ENCODE measurements at regions not wholly inside any gene's neighbourhood (a gene's known extent, or its start where the extent isn't known, plus 50 kb on each side); places are given as distances from the start of the nearest gene placed in this dataset.

DNA sequence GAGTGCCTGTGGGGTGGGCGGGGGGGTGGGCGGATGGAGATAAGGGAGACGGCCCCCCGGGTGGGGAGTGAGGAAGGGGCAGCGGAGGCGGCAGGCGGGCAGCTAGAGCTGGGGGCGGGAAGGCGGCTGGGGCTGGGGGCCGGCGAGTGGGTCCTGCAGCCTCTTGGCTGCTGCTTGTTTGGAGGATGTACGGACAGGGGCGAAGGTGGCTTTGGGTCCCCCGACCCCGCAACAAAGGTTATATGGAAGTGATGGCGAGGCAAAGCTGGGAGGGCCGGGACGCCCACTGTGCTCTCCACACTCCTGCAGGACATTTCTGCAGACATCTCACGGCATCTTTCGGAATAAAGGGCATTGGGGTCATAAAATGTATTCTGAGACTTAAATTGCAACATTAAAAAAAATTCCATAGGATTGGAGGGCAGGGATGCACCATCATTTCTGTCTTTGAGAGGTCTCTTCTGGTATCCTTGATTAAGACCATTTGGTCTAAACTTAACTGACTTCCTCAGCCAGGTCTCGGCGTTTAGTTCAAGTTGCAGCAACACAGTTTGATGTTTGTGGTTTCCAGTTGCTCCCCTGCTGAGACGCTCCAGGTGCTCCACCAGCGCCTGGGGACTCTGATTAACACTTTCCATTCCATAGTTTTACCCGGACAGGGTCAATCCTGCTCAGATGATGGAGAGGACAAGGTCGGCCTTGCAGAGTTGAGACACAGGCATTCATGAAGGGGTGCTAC, 101.6 kb upstream of the SSBP2 start:
- in situ Hi-C loops (cut with MboI; ENCODE audit: low sequenced_read_pairs): loop anchor here (5.0 kb wide), 1 partner anchor 100 kb away; the partner anchor contains the start of gene SSBP2
- DNase-seq (ENCODE audit: low spot score in 2 of 2): peak; percentile 20 to 43
- peaks cover 40% of the 10 kb centered on the region for H3K4me1 ChIP-seq

DNA sequence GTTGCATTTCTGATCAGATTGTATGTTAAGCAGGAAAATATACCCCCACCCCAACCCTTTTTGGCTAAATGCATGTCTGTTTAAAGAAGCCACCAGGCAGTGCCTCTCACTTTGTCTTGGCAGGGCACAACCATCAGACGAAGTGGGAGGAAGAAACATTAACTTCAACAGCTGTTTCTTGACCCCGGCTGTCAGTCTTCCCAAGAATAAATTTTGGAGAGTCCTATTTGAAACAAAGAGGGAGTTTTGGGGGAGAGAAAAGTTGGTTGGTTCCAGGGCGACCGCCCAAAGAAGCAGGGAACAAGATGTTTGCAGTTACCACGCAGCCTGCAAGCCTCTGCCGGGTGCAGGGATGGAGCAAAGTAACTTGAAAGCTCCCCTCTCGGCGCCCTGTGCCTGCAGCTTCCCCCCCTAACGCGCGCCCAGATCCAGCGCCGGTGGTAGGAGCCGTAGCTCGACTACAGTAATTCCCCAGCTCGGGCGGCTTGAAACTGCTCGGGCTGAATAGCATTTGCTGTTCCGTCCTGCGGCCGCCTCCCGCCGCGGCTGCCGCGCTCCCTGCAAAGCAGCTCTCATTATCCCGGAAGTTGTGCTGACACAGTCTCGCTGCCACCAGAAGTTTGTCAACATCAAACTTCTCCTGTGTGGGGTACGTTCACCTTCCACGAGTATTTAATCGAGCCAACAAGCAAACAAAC, 100.7 kb upstream of the SSBP2 start:
- DNase-seq (ENCODE audit: low spot score in 2 of 2): peak; percentile 88 to 96
- in situ Hi-C loops (cut with MboI; ENCODE audit: low sequenced_read_pairs): loop anchor here (5.0 kb wide), 1 partner anchor 99 kb away; the partner anchor contains the start of gene SSBP2
- no peaks in the 10 kb centered on the region for H3K9me3 ChIP-seq
- peaks cover 40% of the 10 kb centered on the region for H3K4me1 ChIP-seq
- no peaks in the 10 kb centered on the region for H3K36me3 ChIP-seq (replicated peaks)
- H3K27me3 ChIP-seq (ENCODE audit: low read depth): no peaks in the 10 kb centered on the region
- H3K4me3 ChIP-seq: peak overlapping the region; percentile 30

More for the DNA sequence above, 101.6 kb upstream of the SSBP2 start:
- no peaks in the 10 kb centered on the region for H3K9me3 ChIP-seq
- H3K36me3 ChIP-seq (replicated peaks): no peaks in the 10 kb centered on the region
- peak overlapping the region; percentile 30 for H3K4me3 ChIP-seq
- H3K27me3 ChIP-seq (ENCODE audit: low read depth): no peaks in the 10 kb centered on the region

DNA sequence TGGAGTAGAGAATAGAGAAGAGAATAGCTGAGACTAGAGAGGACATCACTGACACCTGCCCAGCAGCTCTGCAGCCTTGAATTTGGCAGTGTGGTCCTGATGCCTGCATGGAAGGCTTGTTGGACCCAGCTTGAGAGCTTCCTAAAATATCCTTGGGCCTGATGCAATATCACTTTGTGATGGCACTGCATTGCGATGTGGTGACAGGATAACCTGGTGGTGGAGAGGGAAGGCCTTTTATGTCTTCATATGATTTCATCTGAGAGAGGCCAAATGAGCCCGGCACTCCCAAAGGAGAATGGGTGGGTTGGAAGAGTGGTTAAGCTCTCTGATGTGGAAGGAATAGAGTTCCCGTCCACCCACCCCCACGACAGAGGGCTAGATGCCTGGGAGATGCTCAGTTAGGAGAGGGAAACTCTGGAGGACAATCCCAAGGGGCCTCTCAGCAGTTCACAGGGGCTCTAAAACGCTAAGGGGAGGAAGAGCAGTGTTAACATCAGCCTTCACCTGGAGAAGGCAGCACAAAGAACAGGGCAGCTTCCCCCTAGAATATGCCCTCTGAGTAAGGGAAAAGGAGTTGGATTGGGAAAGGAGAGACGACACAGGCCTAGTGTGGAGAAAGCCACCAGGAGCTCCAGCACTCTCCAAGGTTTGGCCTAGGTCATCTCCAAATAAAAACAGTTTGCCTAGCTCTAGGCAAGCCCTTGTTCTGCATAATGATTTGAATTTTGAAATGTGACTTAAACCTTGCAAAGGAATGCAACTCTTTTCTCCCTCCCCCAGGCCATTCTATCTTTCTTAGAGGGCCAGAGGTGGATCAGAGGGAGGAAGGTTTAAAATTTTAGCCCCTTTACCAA, 99.8 kb upstream of the SSBP2 start:
- Histone ChIP-seq H3K4me3 (no peak overlapping the region), H3K9me3 (no peaks in the 10 kb centered on the region), H3K36me3 (replicated peaks) (no peaks in the 10 kb centered on the region), H3K4me1 (peaks cover 40% of the 10 kb centered on the region), H3K27me3 (ENCODE audit: low read depth) (no peaks in the 10 kb centered on the region)
- no peak for DNase-seq (ENCODE audit: low spot score in 2 of 2)
- in situ Hi-C loops (cut with MboI; ENCODE audit: low sequenced_read_pairs): loop anchor here (5.0 kb wide), 1 partner anchor 98 kb away; the partner anchor contains the start of gene SSBP2

DNA sequence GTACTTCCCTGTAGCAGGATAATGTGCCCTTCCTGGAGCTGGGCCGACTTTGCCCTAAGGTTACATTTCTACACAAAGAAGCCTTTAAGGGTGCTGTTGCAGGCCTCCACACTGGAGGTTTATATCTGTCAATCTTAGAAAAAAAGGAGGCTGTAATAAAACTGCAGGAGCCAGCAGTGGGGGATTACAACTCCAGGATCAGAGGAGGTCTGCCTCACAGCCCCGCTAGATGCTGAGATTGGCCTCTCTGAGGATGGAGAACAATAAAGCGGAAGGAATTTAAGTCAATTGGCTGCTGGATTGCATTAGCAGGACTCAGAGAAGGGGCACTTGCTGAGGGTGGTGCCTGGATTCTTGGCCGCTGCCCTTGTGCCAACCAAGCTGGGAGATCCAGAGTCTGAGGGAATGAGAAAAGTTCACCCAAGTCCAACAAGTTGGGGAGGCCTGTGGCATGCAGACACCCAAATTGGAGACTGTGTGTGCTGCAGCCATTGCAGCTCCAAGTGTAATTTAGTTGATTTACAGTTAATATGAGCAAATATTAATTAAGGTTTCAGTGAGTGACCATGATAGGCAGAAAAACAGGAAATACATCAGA, 99.0 kb upstream of the SSBP2 start:
- H3K27me3 ChIP-seq (ENCODE audit: low read depth): no peaks in the 10 kb centered on the region
- no peak overlapping the region for H3K4me3 ChIP-seq
- DNase-seq (ENCODE audit: low spot score in 2 of 2): peak in 1 of 2 experiments; percentile 27
- in situ Hi-C loops (cut with MboI; ENCODE audit: low sequenced_read_pairs): loop anchor here (5.0 kb wide), 2 partner anchors 63 to 98 kb away; partner anchors contain the start of gene SSBP2
- H3K4me1 ChIP-seq: peaks cover 40% of the 10 kb centered on the region
- no peaks in the 10 kb centered on the region for H3K36me3 ChIP-seq (replicated peaks)
- H3K9me3 ChIP-seq: no peaks in the 10 kb centered on the region

DNA sequence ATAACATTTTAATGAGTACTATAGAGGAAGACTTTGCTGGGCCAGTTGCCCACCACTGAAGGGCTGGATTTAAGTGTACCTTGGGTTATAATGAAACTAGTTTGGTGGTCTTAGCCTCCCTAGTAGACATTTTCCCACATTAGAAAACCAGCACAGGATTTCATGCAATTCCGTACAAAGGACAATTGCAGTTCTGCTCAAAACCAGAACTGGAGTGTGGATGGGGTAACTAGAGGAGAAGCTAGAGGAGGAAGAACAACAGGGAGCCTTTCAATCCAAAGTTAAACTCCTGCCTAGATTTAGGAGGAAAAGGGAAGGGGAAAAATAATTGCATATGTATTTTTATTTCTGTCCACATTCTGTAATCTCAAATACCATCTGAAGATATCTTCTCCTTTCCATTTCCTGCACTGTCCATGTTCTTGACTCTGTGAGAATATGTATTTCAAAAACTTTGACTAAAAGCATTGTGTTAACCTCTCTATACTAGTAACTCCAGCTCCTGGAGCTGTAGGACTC, 97.5 kb upstream of the SSBP2 start:
- Histone ChIP-seq H3K36me3 (replicated peaks) (no peaks in the 10 kb centered on the region), H3K27me3 (ENCODE audit: low read depth) (no peaks in the 10 kb centered on the region), H3K9me3 (no peaks in the 10 kb centered on the region), H3K4me1 (peaks cover 33% of the 10 kb centered on the region), H3K4me3 (no peak overlapping the region)
- in situ Hi-C loops (cut with MboI; ENCODE audit: low sequenced_read_pairs): loop anchor here (5.0 kb wide), 1 partner anchor 61 kb away; no protein-coding TSS in a partner anchor
- DNase-seq (ENCODE audit: low spot score in 2 of 2): no peak

DNA sequence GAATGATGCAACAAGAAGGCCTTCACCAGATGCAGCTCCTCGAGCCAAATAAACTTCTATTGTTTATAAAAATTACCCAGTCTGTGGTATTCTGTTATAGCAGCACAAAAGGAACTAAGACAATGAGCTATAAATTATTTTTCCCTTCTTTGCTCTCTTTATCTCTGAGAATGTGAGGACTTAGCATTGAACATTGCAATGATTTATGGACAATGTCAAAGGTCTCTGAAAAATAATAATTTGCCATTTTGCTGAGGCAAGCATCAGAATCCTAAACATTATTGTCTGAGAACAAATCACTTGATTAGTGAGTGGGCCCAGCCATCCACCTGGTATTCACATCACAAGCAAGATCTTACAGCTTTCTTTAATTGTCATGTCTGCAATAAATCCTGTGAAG, 95.4 kb upstream of the SSBP2 start:
- in situ Hi-C loops (cut with MboI; ENCODE audit: low sequenced_read_pairs): loop anchor here (5.0 kb wide), 1 partner anchor 59 kb away; no protein-coding TSS in a partner anchor
- Histone ChIP-seq H3K4me1 (peaks cover 21% of the 10 kb centered on the region), H3K9me3 (no peaks in the 10 kb centered on the region), H3K36me3 (replicated peaks) (no peaks in the 10 kb centered on the region), H3K4me3 (no peak overlapping the region), H3K27me3 (ENCODE audit: low read depth) (no peaks in the 10 kb centered on the region)
- DNase-seq (ENCODE audit: low spot score in 2 of 2): no peak

DNA sequence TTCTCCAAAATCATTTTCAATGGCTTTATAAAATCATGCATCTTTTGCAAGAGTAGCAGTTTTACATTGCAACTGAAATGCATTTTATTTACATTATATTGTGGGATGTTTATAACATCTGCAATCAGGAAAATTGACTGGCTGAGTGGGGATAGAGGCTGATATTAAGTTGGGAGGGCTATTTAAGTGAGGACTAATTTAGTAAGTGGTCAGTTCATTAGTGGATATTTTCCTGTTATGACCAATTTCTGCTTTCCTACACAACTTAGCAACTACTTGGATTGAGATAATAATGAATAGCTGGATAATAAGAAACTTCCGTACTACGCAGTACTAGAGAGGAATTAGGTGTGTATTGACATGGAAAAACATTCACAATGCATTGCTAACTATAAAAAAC, 92.9 kb upstream of the SSBP2 start:
- H3K4me3 ChIP-seq: no peak overlapping the region
- H3K36me3 ChIP-seq (replicated peaks): no peaks in the 10 kb centered on the region
- no peaks in the 10 kb centered on the region for H3K9me3 ChIP-seq
- peaks cover 4% of the 10 kb centered on the region for H3K4me1 ChIP-seq
- in situ Hi-C loops (cut with MboI; ENCODE audit: low sequenced_read_pairs): no loop called here
- no peak for DNase-seq (ENCODE audit: low spot score in 2 of 2)
- H3K27me3 ChIP-seq (ENCODE audit: low read depth): no peaks in the 10 kb centered on the region

DNA sequence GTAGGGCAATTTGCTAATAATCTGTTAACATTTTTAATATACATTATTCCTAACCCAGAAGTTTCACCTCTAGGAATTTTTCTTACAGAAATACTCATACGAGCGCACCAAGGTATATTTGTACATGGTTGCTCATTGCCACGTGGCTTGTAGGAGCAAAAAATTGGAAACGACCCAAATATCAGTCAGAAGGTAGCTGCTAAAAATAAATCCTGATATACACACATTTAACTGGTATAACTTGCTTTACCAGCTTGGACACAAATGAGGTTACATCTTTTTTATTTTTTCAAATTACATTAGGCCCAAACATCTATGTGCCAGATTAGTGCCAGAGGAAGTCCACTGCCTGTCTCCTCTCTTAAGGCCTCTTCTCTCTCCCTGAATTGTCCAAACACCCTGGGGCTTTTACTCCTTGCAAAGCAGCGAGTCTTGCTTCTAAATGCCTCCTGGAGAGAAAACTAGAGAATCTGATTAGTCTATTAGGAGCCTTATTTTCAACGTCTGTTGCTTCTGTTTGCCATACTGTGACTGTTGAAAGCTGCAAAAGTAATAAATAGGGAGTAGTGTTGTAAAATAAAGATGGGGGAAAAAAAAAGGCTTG, 92.0 kb upstream of the SSBP2 start:
- in situ Hi-C loops (cut with MboI; ENCODE audit: low sequenced_read_pairs): no loop called here

DNA sequence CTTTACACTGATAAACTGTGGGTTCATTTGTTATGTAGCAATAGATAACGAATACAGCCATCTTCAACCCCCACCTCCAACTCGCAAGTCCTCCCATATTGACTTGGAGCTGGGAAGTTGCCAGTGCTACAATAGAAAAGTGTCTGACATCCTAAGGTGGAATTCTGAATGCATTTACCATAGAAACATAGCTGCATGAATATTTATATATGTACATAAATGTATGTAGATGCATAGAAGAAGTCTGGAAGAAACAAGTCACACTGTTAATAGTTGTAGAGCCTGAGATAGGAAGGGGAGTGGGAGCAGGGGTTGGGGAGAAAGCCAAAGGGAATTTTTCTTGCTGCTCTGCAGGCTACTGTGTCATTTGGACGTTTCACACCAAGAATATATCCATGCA, 88.1 kb upstream of the SSBP2 start:
- no peak for DNase-seq (ENCODE audit: low spot score in 2 of 2)
- no peaks in the 10 kb centered on the region for H3K9me3 ChIP-seq
- no peaks in the 10 kb centered on the region for H3K4me1 ChIP-seq
- H3K36me3 ChIP-seq (replicated peaks): no peaks in the 10 kb centered on the region
- no peaks in the 10 kb centered on the region for H3K27me3 ChIP-seq (ENCODE audit: low read depth)
- H3K4me3 ChIP-seq: no peak overlapping the region
- in situ Hi-C loops (cut with MboI; ENCODE audit: low sequenced_read_pairs): no loop called here

More for the DNA sequence above, 92.0 kb upstream of the SSBP2 start:
- Histone ChIP-seq H3K36me3 (replicated peaks) (no peaks in the 10 kb centered on the region), H3K4me3 (no peak overlapping the region), H3K9me3 (no peaks in the 10 kb centered on the region), H3K4me1 (peaks cover 2% of the 10 kb centered on the region), H3K27me3 (ENCODE audit: low read depth) (no peaks in the 10 kb centered on the region)
- DNase-seq (ENCODE audit: low spot score in 2 of 2): no peak

DNA sequence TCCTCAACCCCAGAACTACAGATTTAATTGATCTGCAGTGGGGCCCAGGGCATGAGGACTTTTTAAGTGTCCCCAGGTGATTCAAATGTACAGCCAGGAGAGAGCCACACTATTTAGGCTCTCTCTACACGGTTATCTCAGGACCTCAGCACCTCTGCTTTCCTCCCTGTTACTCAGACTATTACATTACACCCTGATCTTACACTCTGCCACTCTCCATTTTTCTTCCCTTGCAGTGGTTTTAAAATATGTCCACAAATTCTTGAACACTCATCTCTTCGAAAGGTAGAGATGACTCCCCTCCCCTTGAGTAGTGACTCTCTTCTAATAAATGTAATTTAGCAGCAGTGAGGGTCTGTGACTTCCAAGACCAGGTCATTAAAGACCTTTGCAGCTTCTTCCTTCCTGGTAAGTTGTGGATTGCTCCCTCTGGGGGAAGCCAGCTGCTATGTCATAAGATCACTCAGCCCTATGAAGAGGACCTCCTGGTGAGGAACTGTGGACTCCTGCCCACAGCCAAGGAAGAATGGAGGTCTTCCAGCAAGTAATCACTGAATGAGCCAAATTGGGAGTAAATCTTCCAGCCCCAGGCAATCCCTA, 87.5 kb upstream of the SSBP2 start:
- H3K4me1 ChIP-seq: no peaks in the 10 kb centered on the region
- DNase-seq (ENCODE audit: low spot score in 2 of 2): no peak
- in situ Hi-C loops (cut with MboI; ENCODE audit: low sequenced_read_pairs): no loop called here
- H3K9me3 ChIP-seq: no peaks in the 10 kb centered on the region
- H3K4me3 ChIP-seq: no peak overlapping the region
- no peaks in the 10 kb centered on the region for H3K27me3 ChIP-seq (ENCODE audit: low read depth)
- no peaks in the 10 kb centered on the region for H3K36me3 ChIP-seq (replicated peaks)

DNA sequence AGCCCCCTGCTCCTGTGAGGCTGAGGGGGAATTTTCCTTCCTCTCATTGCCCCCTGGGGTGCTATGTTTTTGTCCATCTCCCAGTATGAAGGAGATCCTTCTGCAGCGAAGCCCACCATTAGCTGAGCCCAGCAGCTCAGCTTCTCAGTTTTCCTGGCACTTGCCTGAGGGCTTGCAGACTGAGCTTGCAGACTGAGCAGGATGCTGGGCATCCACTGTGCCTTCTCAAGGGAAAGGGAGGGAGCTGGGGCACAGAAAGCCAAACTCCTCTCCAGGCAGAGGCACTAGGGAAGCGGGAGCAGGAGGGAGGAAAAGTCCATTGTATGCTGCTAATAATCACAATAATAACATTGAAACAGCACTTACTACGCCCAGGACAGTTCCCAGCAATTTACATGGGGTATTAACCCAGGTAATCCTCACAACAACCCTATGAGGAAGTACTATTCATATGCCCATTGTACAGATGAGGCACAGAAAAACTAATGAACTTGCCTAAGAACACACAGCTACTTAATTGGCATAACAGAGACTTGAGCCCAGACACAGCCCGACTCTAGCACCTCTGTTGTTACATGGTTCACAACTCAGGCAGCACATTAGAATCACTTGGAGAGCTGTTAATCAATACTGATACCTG, 86.9 kb upstream of the SSBP2 start:
- no peak overlapping the region for H3K4me3 ChIP-seq
- no peaks in the 10 kb centered on the region for H3K9me3 ChIP-seq
- no peaks in the 10 kb centered on the region for H3K27me3 ChIP-seq (ENCODE audit: low read depth)
- in situ Hi-C loops (cut with MboI; ENCODE audit: low sequenced_read_pairs): no loop called here
- no peak for DNase-seq (ENCODE audit: low spot score in 2 of 2)
- H3K4me1 ChIP-seq: no peaks in the 10 kb centered on the region
- no peaks in the 10 kb centered on the region for H3K36me3 ChIP-seq (replicated peaks)

DNA sequence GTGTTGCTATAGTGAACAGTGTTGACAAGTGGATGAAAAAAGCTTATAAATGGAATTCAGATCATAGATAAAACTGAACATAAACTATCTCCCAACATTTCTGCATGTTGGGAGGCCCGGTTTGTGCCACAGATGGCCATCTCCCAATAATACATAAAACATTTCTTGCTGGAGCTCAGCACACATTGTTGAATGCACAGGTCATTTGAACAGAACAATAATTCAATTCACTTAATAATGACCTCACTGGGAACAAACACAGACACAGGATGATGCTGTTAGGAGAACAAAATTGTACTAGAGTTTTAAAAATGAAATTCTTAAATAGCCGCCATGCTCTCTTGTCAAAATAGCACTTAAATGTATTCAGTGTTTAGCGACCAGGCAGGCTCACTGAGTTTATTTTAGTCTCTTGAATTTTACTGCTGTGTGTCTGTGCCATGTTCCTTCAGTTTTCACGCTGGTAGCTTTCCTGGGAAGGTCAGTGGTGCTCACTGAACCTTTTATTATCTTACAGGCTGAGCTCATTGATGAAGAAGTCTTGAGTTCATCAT, 85.0 kb upstream of the SSBP2 start:
- in situ Hi-C loops (cut with MboI; ENCODE audit: low sequenced_read_pairs): no loop called here
- Histone ChIP-seq H3K4me3 (no peak overlapping the region), H3K36me3 (replicated peaks) (no peaks in the 10 kb centered on the region), H3K27me3 (ENCODE audit: low read depth) (no peaks in the 10 kb centered on the region), H3K9me3 (no peaks in the 10 kb centered on the region), H3K4me1 (no peaks in the 10 kb centered on the region)
- DNase-seq (ENCODE audit: low spot score in 2 of 2): no peak

Data from HAP-1 (cell line).